ENCODE measurements at regions not wholly inside any gene's neighbourhood (a gene's known extent, or its start where the extent isn't known, plus 50 kb on each side); places are given as distances from the start of the nearest gene placed in this dataset.

DNA sequence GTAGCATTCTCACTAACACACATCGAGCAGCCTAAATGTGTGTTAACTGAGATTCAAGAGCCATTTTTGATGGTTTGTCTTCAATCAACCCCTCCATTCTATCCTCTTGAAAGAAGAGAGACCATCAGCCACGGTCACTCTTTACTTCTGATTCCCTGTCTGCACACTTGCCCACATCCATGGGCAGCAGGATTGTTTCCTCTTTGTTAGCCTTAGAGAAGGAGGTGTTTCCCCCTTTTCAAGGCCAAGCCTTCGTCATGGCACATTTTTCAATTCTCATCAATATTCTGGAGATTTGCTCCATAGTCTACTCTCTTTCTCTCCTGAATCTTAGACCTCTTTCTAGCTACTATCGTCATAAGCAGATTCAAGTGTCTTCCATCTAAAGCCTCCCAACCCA is 522.4 kb upstream of the NAALADL2 start:
- Histone ChIP-seq H3K4me1 (peaks cover 0 to 9% (median 0%) of the 10 kb centered on the region in 3 donors), H3K27me3 (no peaks in the 10 kb centered on the region), H3K9me3 (no peaks in the 10 kb centered on the region), H3K27ac (no peak overlapping the region), H3K4me3 (no peak overlapping the region), H3K36me3 (no peaks in the 10 kb centered on the region)
- 71 to 72% methylated on average over 4 of the region's 4 CpGs for WGBS, 2 donors
- no peak for TF ChIP-seq CTCF (IDR thresholded peaks at IDR 0.05)
- no peak for TF ChIP-seq POLR2A (IDR thresholded peaks at IDR 0.05)
- DNase-seq, result no peak
- intact Hi-C loops (cut with DNase I), result no loop called here

- 76 to 77% methylated on average over 4 of the region's 4 CpGs for WGBS, 2 donors
- Histone ChIP-seq H3K4me1 (peaks cover 0 to 9% (median 0%) of the 10 kb centered on the region in 3 donors), H3K27ac (no peak overlapping the region), H3K4me3 (no peak overlapping the region), H3K27me3 (no peaks in the 10 kb centered on the region), H3K9me3 (no peaks in the 10 kb centered on the region), H3K36me3 (no peaks in the 10 kb centered on the region)
- DNase-seq, result no peak
- TF ChIP-seq POLR2A (IDR thresholded peaks at IDR 0.05) (no peak), CTCF (IDR thresholded peaks at IDR 0.05) (no peak)
- intact Hi-C loops (cut with DNase I), result no loop called here
Measured at GRCh38 chr3:174337227-174337626, 521.9 kb upstream of the NAALADL2 start.

DNA sequence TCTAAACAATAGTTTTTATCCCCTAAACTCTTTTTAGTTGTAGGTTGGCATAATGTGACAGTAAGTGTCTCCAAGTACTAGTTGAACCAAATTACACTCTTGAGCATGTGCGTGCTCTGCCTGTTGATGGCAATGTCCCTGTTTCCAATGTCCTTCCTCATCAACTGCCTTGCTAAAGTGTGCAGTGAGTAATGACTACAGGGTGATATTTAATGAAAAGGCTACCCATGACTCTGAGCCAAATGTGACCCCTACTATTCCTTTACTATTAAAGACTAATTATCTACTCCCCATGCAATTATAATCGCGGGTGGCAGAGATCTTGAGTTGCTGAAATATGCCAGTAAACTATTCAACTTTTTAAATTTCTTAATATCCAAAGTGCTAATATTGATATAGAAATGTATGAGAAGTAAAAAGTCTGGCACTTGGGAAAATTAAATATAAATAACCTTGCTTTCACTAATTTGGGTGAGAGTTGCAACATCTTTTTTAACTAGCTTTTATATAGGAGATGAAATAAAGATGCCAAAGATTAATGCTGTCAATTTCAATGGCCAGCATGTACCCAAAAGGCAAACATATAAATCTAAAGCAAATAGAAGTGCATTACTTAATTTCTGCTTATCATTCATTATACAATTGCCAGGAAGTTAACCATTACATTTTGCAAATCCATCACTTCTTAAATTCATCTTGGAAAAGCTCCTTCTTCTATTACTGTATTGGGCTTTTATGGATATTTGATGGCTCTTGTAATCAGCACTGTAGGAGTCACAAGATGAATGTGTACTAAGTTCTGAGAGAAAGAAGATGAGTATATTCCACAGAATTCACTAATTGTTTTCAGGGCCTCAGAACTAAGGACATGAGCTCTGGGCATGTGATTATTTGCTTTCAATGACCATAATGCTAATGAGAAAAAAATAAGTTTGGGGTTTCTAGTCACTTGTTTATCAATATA is 518.2 kb upstream of the NAALADL2 start:
- TF ChIP-seq POLR2A (IDR thresholded peaks at IDR 0.05) (no peak), CTCF (IDR thresholded peaks at IDR 0.05) (no peak)
- intact Hi-C loops (cut with DNase I), result no loop called here
- no peak overlapping the region for H3K4me3 ChIP-seq
- WGBS, 2 donors, result 71 to 75% methylated on average over 3 of the region's 3 CpGs
- no peak for DNase-seq
- no peak overlapping the region for H3K27ac ChIP-seq
- H3K4me1 ChIP-seq, result no peaks in the 10 kb centered on the region
- H3K9me3 ChIP-seq, result no peaks in the 10 kb centered on the region
- no peaks in the 10 kb centered on the region for H3K27me3 ChIP-seq
- no peaks in the 10 kb centered on the region for H3K36me3 ChIP-seq

- TF ChIP-seq CTCF (IDR thresholded peaks at IDR 0.05) (no peak), POLR2A (IDR thresholded peaks at IDR 0.05) (no peak)
- Histone ChIP-seq H3K27me3 (no peaks in the 10 kb centered on the region), H3K27ac (no peak overlapping the region), H3K4me1 (no peaks in the 10 kb centered on the region), H3K9me3 (no peaks in the 10 kb centered on the region), H3K36me3 (no peaks in the 10 kb centered on the region), H3K4me3 (no peak overlapping the region)
- WGBS, 2 donors, result 72 to 88% methylated on average over 2 of the region's 2 CpGs
- intact Hi-C loops (cut with DNase I), result no loop called here
- no peak for DNase-seq
Measured at GRCh38 chr3:174342171-174342570, 517.0 kb upstream of the NAALADL2 start.

DNA sequence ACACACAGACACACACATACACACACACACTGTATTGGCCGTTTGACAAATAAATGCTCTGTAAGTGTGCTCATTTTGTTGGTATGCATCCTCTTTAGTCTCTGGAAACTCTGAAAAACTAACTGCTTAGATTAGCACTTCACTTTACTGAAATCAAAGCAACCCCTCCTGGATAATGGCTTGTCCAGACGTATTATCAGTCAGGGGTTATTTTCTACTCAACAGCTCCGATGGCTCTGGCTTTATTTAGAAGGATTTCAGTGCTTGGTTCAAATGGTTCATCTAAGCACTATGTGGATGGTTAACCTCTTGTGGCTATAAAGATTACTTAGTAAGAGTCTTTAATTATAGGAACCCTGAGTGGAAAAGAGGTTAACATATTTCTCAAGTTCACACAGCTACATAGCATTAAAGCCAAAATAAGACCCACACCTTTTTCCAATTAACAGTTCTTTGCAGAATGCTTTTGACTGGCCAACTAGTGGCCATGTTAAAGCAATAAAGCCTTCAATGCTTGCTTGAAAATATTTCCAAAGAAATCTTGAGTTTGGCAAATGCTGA is 516.1 kb upstream of the NAALADL2 start:
- H3K9me3 ChIP-seq, result no peaks in the 10 kb centered on the region
- WGBS, 2 donors, result 62 to 64% methylated on average over 3 of the region's 3 CpGs
- no peak overlapping the region for H3K4me3 ChIP-seq
- DNase-seq, result no peak
- H3K27me3 ChIP-seq, result no peaks in the 10 kb centered on the region
- H3K36me3 ChIP-seq, result no peaks in the 10 kb centered on the region
- H3K27ac ChIP-seq, result no peak overlapping the region
- TF ChIP-seq CTCF (IDR thresholded peaks at IDR 0.05), result no peak
- no peak for TF ChIP-seq POLR2A (IDR thresholded peaks at IDR 0.05)
- no peaks in the 10 kb centered on the region for H3K4me1 ChIP-seq
- intact Hi-C loops (cut with DNase I), result no loop called here

Measured in esophagus squamous epithelium (tissue), 5 donors.